Activated CD4-positive, CD25-positive, alpha-beta regulatory T cell treated with anti-CD3 and anti-CD28 coated beads, Interleukin-2, amount 50 U/mL, for 24 hours (primary cell): ENCODE measurements at regions not wholly inside any gene's neighbourhood (a gene's known extent, or its start where the extent isn't known, plus 50 kb on each side); places are given as distances from the start of the nearest gene placed in this dataset.

Experiments used
- ATAC-seq, 2 donors: fragments of 150-1000 bp; cut with Tn5 transposase; one replicate each; pipeline ENCODE4 v1.10.0; 2021; ENCODE audit warnings: mild to moderate bottlenecking in 1 of 2, moderate library complexity in 1 of 2

- ATAC-seq: no peak
Measured at GRCh38 chr13:53207556-53207955, 178.9 kb downstream of the OLFM4 start.

- ATAC-seq: no peak
Measured at GRCh38 chr13:53214433-53214832, 185.8 kb downstream of the OLFM4 start.

GRCh38 chr13:53215563-53215962 lies 186.9 kb downstream of the OLFM4 start:
- ATAC-seq: no peak

GRCh38 chr13:53216773-53217172 lies 188.2 kb downstream of the OLFM4 start:
- ATAC-seq: no peak

GRCh38 chr13:53217194-53217593 lies 188.6 kb downstream of the OLFM4 start:
- no peak for ATAC-seq

GRCh38 chr13:53220038-53220437 lies 191.4 kb downstream of the OLFM4 start:
- no peak for ATAC-seq

- ATAC-seq: no peak
Measured at GRCh38 chr13:53237696-53238095, 209.1 kb downstream of the OLFM4 start.

GRCh38 chr13:53238261-53238660 lies 209.6 kb downstream of the OLFM4 start:
- no peak for ATAC-seq

GRCh38 chr13:53240401-53241025 lies 211.9 kb downstream of the OLFM4 start:
- ATAC-seq: no peak

- no peak for ATAC-seq
Measured at GRCh38 chr13:53241891-53242348, 213.3 kb downstream of the OLFM4 start.

- ATAC-seq: no peak
Measured at GRCh38 chr13:53249236-53249635, 220.6 kb downstream of the OLFM4 start.

- ATAC-seq: no peak
Measured at GRCh38 chr13:53250272-53250875, 221.8 kb downstream of the OLFM4 start.

GRCh38 chr13:53250977-53251376 lies 222.4 kb downstream of the OLFM4 start:
- ATAC-seq: no peak

GRCh38 chr13:53254500-53254899 lies 225.9 kb downstream of the OLFM4 start:
- no peak for ATAC-seq

- ATAC-seq: no peak
Measured at GRCh38 chr13:53255795-53256194, 227.2 kb downstream of the OLFM4 start.

- ATAC-seq: no peak
Measured at GRCh38 chr13:53260594-53260993, 232.0 kb downstream of the OLFM4 start.

GRCh38 chr13:53264751-53265385 lies 236.3 kb downstream of the OLFM4 start:
- ATAC-seq: no peak

- ATAC-seq: no peak
Measured at GRCh38 chr13:53266757-53267156, 238.1 kb downstream of the OLFM4 start.

- ATAC-seq: no peak
Measured at GRCh38 chr13:53269634-53270033, 241.0 kb downstream of the OLFM4 start.

- ATAC-seq: no peak
Measured at GRCh38 chr13:53272873-53273272, 244.3 kb downstream of the OLFM4 start.

- no peak for ATAC-seq
Measured at GRCh38 chr13:53276265-53276664, 247.7 kb downstream of the OLFM4 start.

GRCh38 chr13:53281677-53282076 lies 253.1 kb downstream of the OLFM4 start:
- ATAC-seq: no peak

- no peak for ATAC-seq
Measured at GRCh38 chr13:53285896-53286430, 257.4 kb downstream of the OLFM4 start.

- no peak for ATAC-seq
Measured at GRCh38 chr13:53298396-53298795, 269.8 kb downstream of the OLFM4 start.
